K562 (cell line): ENCODE measurements at regions not wholly inside any gene's neighbourhood (a gene's known extent, or its start where the extent isn't known, plus 50 kb on each side); places are given as distances from the start of the nearest gene placed in this dataset.

Experiments
- ATAC-seq: fragments of 200-7000 bp; cut with Tn5 transposase; 3 replicates; pipeline ENCODE4 v1.9.1; 2020; ENCODE audit warnings: moderate library complexity
- BruUV-seq: library from RNA; stranded (reverse); fragments of 400-500 nt; replicated peaks from 2 replicates; lab custom pipeline; 2021; lab: Mats Ljungman, UMichigan
- CTCF ChIA-PET: fragments of 300-600 bp; formaldehyde crosslinking; extraction: SDS; loops from one replicate; lab custom pipeline; 2021; ENCODE audit warnings: low intra/inter-chr PET ratio; lab: Yijun Ruan, JAX
- POLR2A ChIA-PET: fragments of 300-600, 350-650 bp; sonication (Branson Sonifier 250); formaldehyde crosslinking; extraction: SDS; loops from one replicate; lab custom pipeline; 2021; ENCODE audit warnings: antibody characterized with exemption, inconsistent platforms; lab: Yijun Ruan, JAX
- DNase-seq, 4 experiments: peaks; one replicate each; pipeline versions ENCODE4 v3.0.0 to v3.0.0-alpha.2; 2011 to 2018; ENCODE audit warnings: low spot score in 3 of 4, mixed read lengths in 3 of 4; ENCODE audit errors: extremely low read depth in 1 of 4
- FAIRE-seq: peaks from 2 replicates; lab custom pipeline; 2011; peaks lifted over from hg19 to GRCh38; lab: Jason Lieb, UNC
- H2AFZ ChIP-seq: 2 replicates; pipeline ENCODE4 v1.6.0; 2011; ENCODE audit warnings: low read depth, low read length, control low read depth, inconsistent platforms
- H3K27ac ChIP-seq: fragments of 200-600 bp; 3 replicates; pipeline ENCODE4 v1.8.0; 2011; ENCODE audit warnings: low read depth, mild to moderate bottlenecking, control low read depth, inconsistent platforms, low read length, moderate library complexity, mixed read lengths; ENCODE audit errors: extremely low read depth
- H3K27me3 ChIP-seq, 2 experiments: fragments of 300-600 bp in 1 of 2; 2 replicates in 1 of 2; 3 replicates in 1 of 2; pipeline versions ENCODE4 v1.6.0 to v1.8.0; 2011; ENCODE audit warnings: inconsistent platforms in 2 of 2, low read length in 2 of 2, mild to moderate bottlenecking in 1 of 2, mixed read lengths in 1 of 2, moderate library complexity in 1 of 2; ENCODE audit not compliant: control insufficient read depth in 2 of 2, insufficient read depth in 2 of 2
- H3K36me3 ChIP-seq: fragments of 300-600 bp; 3 replicates; pipeline ENCODE4 v1.8.0; 2011; ENCODE audit warnings: mild to moderate bottlenecking, low read length, inconsistent platforms; ENCODE audit not compliant: control insufficient read depth, insufficient read depth
- H3K4me1 ChIP-seq, 2 experiments: fragments of 200-600 bp in 1 of 2; replicated peaks in 1 of 2; 2 replicates in 1 of 2; 3 replicates in 1 of 2; pipeline versions ENCODE4 v1.5.1 to v1.8.0; 2011; ENCODE audit warnings: inconsistent platforms in 2 of 2, low read length in 2 of 2, mild to moderate bottlenecking in 1 of 2, mixed read lengths in 1 of 2, moderate library complexity in 1 of 2; ENCODE audit not compliant: control insufficient read depth in 2 of 2, insufficient read depth in 2 of 2
- H3K4me2 ChIP-seq: 2 replicates; pipeline ENCODE4 v1.6.1; 2011; ENCODE audit warnings: low read length, control low read depth, inconsistent platforms, mixed read lengths; ENCODE audit not compliant: insufficient read depth
- H3K4me3 ChIP-seq: fragments of 200-600 bp; sonication (generic), shearing (Covaris generic); 2 replicates; pipeline ENCODE4 v1.5.1; 2016; ENCODE audit warnings: control low read depth, inconsistent platforms
- H3K79me2 ChIP-seq: fragments of 200-600 bp; 3 replicates; pipeline ENCODE4 v1.8.0; 2011; ENCODE audit warnings: low read length, inconsistent platforms; ENCODE audit not compliant: control insufficient read depth, insufficient read depth
- H3K9ac ChIP-seq, 2 experiments: 2 replicates each; pipeline versions ENCODE4 v1.6.0 to v1.6.1; 2011; ENCODE audit warnings: low read depth in 2 of 2, low read length in 2 of 2, control low read depth in 1 of 2, inconsistent platforms in 1 of 2, mild to moderate bottlenecking in 1 of 2, mixed read lengths in 1 of 2; ENCODE audit not compliant: insufficient read depth in 1 of 2
- H3K9me1 ChIP-seq: one replicate; pipeline ENCODE4 v1.6.0; 2011; ENCODE audit warnings: inconsistent platforms, mild to moderate bottlenecking, low read length, moderate library complexity; ENCODE audit not compliant: control insufficient read depth, insufficient read depth
- H3K9me3 ChIP-seq: replicated peaks from 2 replicates; pipeline ENCODE4 v1.5.1; 2011; ENCODE audit warnings: low read depth, low read length, inconsistent platforms; ENCODE audit not compliant: control insufficient read depth, insufficient read depth
- H4K20me1 ChIP-seq: replicated peaks from 2 replicates; pipeline ENCODE4 v1.6.1; 2011; ENCODE audit warnings: low read length, inconsistent platforms, mixed read lengths; ENCODE audit not compliant: control insufficient read depth, insufficient read depth
- ETV6 ChIP-seq, 3 experiments: fragments of 150-350 bp in 1 of 3; sonication (generic) in 1 of 3; formaldehyde crosslinking in 1 of 3; IDR thresholded peaks; 2 replicates each; pipeline versions ENCODE4 v1.6.1 to v1.8.0; 2014 to 2022; ENCODE audit warnings: borderline replicate concordance in 2 of 3, low read depth in 2 of 3, antibody characterized with exemption in 1 of 3, low read length in 1 of 3, mild to moderate bottlenecking in 1 of 3, missing genetic modification reagents in 1 of 3
- HNRNPUL1 ChIP-seq: fragments of 200-400 bp; formaldehyde crosslinking; IDR thresholded peaks from 2 replicates; pipeline ENCODE4 v1.6.1; 2017; ENCODE audit warnings: low read length
- ILK ChIP-seq: fragments of 450-650 bp; IDR thresholded peaks from 2 replicates; pipeline ENCODE4 v1.6.1; 2016; ENCODE audit warnings: missing genetic modification characterization, low read depth, mild to moderate bottlenecking, missing compliant biosample characterization, moderate library complexity, borderline replicate concordance
- MCM2 ChIP-seq: fragments of 450-650 bp; IDR thresholded peaks from 2 replicates; pipeline ENCODE4 v1.6.1; 2017; ENCODE audit warnings: low read depth, mild to moderate bottlenecking
- PTBP1 ChIP-seq: fragments of 200-400 bp; formaldehyde crosslinking; IDR thresholded peaks from 2 replicates; pipeline ENCODE4 v1.6.1; 2017; ENCODE audit warnings: low read depth, low read length
- TFAM ChIP-seq: fragments of 250-450 bp; sonication (Bioruptor Pico); conservative IDR thresholded peaks from 2 replicates; pipeline ENCODE4 v1.5.0; 2021; ENCODE audit warnings: mild to moderate bottlenecking, moderate library complexity
- WGBS: fragments of 100-300 bp; shearing (Covaris generic); methylation state at CpG from one replicate; pipeline ENCODE4 v1.1.6; 2016; ENCODE audit warnings: low coverage, mixed read lengths; ENCODE audit not compliant: insufficient coverage; ENCODE audit errors: missing lambda C conversion rate; 5-methylcytosine and 5-hydroxymethylcytosine counted together
- in situ Hi-C: fragments of 300-500 bp; cut with MboI; formaldehyde crosslinking; loops from 4 replicates; pipeline ENCODE4 v1.15.0; 2018; ENCODE audit warnings: inconsistent platforms, mixed read lengths
- intact Hi-C: fragments of 100-400 bp; cut with micrococcal nuclease; formaldehyde crosslinking; loops from 2 replicates; pipeline ENCODE4 v1.14.2; 2022

DNA sequence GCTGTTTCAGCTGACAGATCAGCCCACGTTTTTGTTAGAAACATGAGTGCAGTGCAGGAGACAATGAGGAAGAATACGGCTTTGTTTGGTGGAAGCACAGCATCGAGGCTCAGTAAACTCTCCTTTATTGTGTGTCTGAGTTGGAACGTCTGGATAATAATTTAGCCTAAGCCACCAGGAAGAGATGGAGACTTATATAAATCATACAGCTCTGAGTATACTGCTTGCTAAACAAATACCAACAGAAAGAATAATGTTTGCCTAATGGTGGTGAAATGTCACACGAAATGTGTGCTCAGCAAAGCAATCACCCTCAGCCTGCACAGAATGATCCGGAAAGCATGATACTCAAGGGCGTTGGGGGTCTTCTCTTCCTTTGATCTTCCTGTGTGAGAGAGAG is 664.1 kb upstream of the ADARB2 start:
- WGBS, result 0% methylated on average over 7 of the region's 7 CpGs
- no peak for DNase-seq

DNA sequence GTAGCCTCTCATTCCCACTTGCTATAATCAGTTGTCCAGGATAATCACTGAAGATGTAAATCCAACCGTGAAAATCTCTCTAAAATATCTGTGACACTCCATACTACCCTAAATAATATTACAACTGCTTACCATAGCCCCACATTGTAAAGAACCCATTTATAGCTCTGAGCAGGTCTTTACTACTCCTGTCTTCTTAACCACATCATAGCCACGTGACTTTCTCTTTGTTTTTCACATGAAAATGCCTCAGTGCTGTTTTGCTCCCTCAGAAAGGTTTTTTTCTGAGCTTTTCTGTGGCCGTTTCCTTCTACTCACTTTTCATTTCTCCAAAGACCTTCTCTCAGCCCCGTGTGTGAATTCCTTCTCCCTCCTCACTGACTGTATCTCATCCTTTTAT is 662.2 kb upstream of the ADARB2 start:
- BruUV-seq, result no TSS peak
- no peak overlapping the region for H3K4me2 ChIP-seq
- no peaks in the 10 kb centered on the region for H3K79me2 ChIP-seq
- no peak overlapping the region for H2AFZ ChIP-seq
- no peaks in the 10 kb centered on the region for H4K20me1 ChIP-seq
- TF ChIP-seq ETV6 (IDR thresholded peaks at IDR 0.05; ENCODE audit: borderline replicate concordance in 1 of 2, low read depth in 2 of 2, low read length in 1 of 2) (no peak), ETV6 (CRISPR knock-in tag; IDR thresholded peaks at IDR 0.05; ENCODE audit: borderline replicate concordance) (no peak), MCM2 (no peak)
- H3K9me3 ChIP-seq, result no peaks in the 10 kb centered on the region
- no peaks in the 10 kb centered on the region for H3K4me1 ChIP-seq
- FAIRE-seq (no peak), ATAC-seq (no peak), DNase-seq (no peak)
- ChIA-PET POLR2A (no interaction called here), CTCF (no interaction called here)
- H3K9ac ChIP-seq, result no peak overlapping the region
- H3K36me3 ChIP-seq, result no peaks in the 10 kb centered on the region
- WGBS, result 4% methylated on average over 4 of the region's 4 CpGs
- intact Hi-C loops (no loop called here), in situ Hi-C loops (no loop called here)
- no peak overlapping the region for H3K27ac ChIP-seq
- H3K4me3 ChIP-seq, result no peak overlapping the region
- H3K27me3 ChIP-seq, result peaks cover 0 to 4% of the 10 kb centered on the region in 2 experiments; a peak in 1 of 5 replicates
- no peaks in the 10 kb centered on the region for H3K9me1 ChIP-seq

More for the DNA sequence above, 664.1 kb upstream of the ADARB2 start:
- no peak overlapping the region for H3K27ac ChIP-seq
- no peaks in the 10 kb centered on the region for H3K9me3 ChIP-seq
- no peak overlapping the region for H3K9ac ChIP-seq
- no peaks in the 10 kb centered on the region for H3K36me3 ChIP-seq
- peaks cover 0 to 4% of the 10 kb centered on the region in 2 experiments; a peak in 1 of 5 replicates for H3K27me3 ChIP-seq
- no peak for TF ChIP-seq TFAM (CRISPR knock-in tag)
- no peak for TF ChIP-seq HNRNPUL1
- no peak for TF ChIP-seq PTBP1
- TF ChIP-seq ILK (tag), result no peak
- H3K4me1 ChIP-seq, result no peaks in the 10 kb centered on the region
- no peaks in the 10 kb centered on the region for H3K79me2 ChIP-seq
- ATAC-seq, result no peak
- in situ Hi-C loops, result no loop called here
- no peak for FAIRE-seq
- no TSS peak for BruUV-seq
- no peaks in the 10 kb centered on the region for H4K20me1 ChIP-seq
- no peaks in the 10 kb centered on the region for H3K9me1 ChIP-seq
- ChIA-PET POLR2A (no interaction called here), CTCF (no interaction called here)
- H2AFZ ChIP-seq, result no peak overlapping the region
- H3K4me3 ChIP-seq, result no peak overlapping the region
- no peak overlapping the region for H3K4me2 ChIP-seq
- intact Hi-C loops, result no loop called here
